Right lobe of liver (tissue), 4 donors: ENCODE measurements at regions not wholly inside any gene's neighbourhood (a gene's known extent, or its start where the extent isn't known, plus 50 kb on each side); places are given as distances from the start of the nearest gene placed in this dataset.

ENCODE experiments used
- POLR2A ChIP-seq: fragments of 450-650 bp; IDR thresholded peaks from one replicate; pipeline ENCODE4 v1.6.1; 2017; ENCODE audit warnings: antibody characterized with exemption, mild to moderate bottlenecking
- TF ChIP-seq, protein P1 (sequence below), 4 donors: fragments of 200-600 bp in 3 of 4; fragments of 450-650 bp in 1 of 4; IDR thresholded peaks; one replicate each; pipeline versions ENCODE4 v1.5.1 to v1.8.0; 2016 to 2022; ENCODE audit warnings: antibody characterized with exemption in 4 of 4, mild to moderate bottlenecking in 2 of 4
- donor health status: DM: no; HTN: no; CAD: no.
- donor health status: DM: no; HTN: no; CAD: no.
- donor health status: DM: no; HTN: yes; CAD: no.

- TF ChIP-seq, protein P1, sequence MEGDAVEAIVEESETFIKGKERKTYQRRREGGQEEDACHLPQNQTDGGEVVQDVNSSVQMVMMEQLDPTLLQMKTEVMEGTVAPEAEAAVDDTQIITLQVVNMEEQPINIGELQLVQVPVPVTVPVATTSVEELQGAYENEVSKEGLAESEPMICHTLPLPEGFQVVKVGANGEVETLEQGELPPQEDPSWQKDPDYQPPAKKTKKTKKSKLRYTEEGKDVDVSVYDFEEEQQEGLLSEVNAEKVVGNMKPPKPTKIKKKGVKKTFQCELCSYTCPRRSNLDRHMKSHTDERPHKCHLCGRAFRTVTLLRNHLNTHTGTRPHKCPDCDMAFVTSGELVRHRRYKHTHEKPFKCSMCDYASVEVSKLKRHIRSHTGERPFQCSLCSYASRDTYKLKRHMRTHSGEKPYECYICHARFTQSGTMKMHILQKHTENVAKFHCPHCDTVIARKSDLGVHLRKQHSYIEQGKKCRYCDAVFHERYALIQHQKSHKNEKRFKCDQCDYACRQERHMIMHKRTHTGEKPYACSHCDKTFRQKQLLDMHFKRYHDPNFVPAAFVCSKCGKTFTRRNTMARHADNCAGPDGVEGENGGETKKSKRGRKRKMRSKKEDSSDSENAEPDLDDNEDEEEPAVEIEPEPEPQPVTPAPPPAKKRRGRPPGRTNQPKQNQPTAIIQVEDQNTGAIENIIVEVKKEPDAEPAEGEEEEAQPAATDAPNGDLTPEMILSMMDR (IDR thresholded peaks at IDR 0.05), result no peak
- TF ChIP-seq POLR2A, result no peak
Observed at GRCh38 chr1:63135801-63136200, 186.6 kb upstream of the FOXD3 start.
